ENCODE measurements at regions not wholly inside any gene's neighbourhood (a gene's known extent, or its start where the extent isn't known, plus 50 kb on each side); places are given as distances from the start of the nearest gene placed in this dataset.
A peak's percentile ranks its signal among the peaks of the same experiment; 100 is the strongest.

GRCh38 chr3:59339818-59340217 lies 290.0 kb upstream of the CFAP20DC start:
- intact Hi-C loops (cut with DNase I): no loop called here
- H3K36me3 ChIP-seq: no peaks in the 10 kb centered on the region
- no peaks in the 10 kb centered on the region for H3K27me3 ChIP-seq
- TF ChIP-seq CTCF (IDR thresholded peaks at IDR 0.05): no peak
- peaks cover 0 to 8% of the 10 kb centered on the region in 2 donors for H3K4me1 ChIP-seq
- no peak overlapping the region for H3K4me3 ChIP-seq
- DNase-seq (no peak), ATAC-seq (no peak)
- no peaks in the 10 kb centered on the region for H3K9me3 ChIP-seq
- no peak overlapping the region for H3K27ac ChIP-seq

DNA sequence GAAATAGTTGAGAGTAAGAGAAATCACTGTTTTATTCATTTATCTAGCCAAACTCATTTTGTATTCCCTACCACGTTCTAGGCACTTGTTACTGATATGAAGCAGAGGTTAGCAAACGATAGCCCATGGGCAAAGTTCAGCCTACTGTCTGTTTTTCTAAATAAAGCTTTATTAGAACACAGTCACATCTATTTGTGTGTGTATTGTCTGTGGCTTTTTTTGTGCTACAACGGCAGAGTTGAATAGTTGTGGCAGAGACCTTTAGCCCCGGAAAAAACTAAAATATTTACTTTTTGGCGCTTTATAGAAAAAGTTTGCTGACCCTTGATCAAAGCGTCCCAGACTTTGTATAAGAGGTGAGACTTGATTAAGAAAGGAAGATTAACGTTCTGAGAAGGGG lies 289.1 kb upstream of the CFAP20DC start:
- Histone ChIP-seq H3K4me3 (no peak overlapping the region), H3K27ac (no peak overlapping the region), H3K36me3 (no peaks in the 10 kb centered on the region), H3K27me3 (no peaks in the 10 kb centered on the region), H3K4me1 (peaks cover 0 to 8% of the 10 kb centered on the region in 2 donors), H3K9me3 (no peaks in the 10 kb centered on the region)
- intact Hi-C loops (cut with DNase I): no loop called here
- no peak for ATAC-seq
- DNase-seq: no peak
- TF ChIP-seq CTCF (IDR thresholded peaks at IDR 0.05): no peak

DNA sequence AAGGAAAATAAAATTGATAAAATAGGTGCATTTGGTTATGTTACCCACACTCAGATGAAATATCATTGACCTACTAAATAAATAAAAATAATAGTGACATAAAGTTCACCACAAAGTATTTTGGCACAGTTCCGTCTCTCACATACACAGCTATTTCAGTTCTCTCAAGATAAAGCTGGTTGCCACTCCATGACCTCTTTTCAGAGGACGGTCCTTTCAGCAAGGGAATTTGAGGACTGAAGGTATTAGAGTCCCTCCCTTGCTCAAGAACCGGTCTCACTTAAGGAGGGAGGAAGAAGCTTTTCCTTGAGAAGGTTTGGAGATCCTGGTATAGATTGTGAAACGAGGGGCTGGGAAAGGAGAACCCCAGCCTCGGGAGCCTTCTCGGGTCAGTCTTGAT lies 285.5 kb upstream of the CFAP20DC start:
- H3K4me3 ChIP-seq: no peak overlapping the region
- ATAC-seq (peak; percentile 69), DNase-seq (no peak)
- no peaks in the 10 kb centered on the region for H3K36me3 ChIP-seq
- H3K4me1 ChIP-seq: peaks cover 0 to 8% of the 10 kb centered on the region in 2 donors
- no peaks in the 10 kb centered on the region for H3K27me3 ChIP-seq
- no peaks in the 10 kb centered on the region for H3K9me3 ChIP-seq
- intact Hi-C loops (cut with DNase I): no loop called here
- H3K27ac ChIP-seq: no peak overlapping the region
- TF ChIP-seq CTCF (IDR thresholded peaks at IDR 0.05): no peak

GRCh38 chr3:59334585-59334984 lies 284.8 kb upstream of the CFAP20DC start:
- intact Hi-C loops (cut with DNase I): no loop called here
- H3K4me3 ChIP-seq: no peak overlapping the region
- H3K4me1 ChIP-seq: peaks cover 0 to 8% of the 10 kb centered on the region in 2 donors
- DNase-seq (peak in 2 of 4 donors; percentile 37 to 43), ATAC-seq (peak; percentile 41)
- H3K36me3 ChIP-seq: no peaks in the 10 kb centered on the region
- H3K27me3 ChIP-seq: no peaks in the 10 kb centered on the region
- no peaks in the 10 kb centered on the region for H3K9me3 ChIP-seq
- H3K27ac ChIP-seq: peak overlapping the region in 1 of 2 donors; percentile 25
- TF ChIP-seq CTCF (IDR thresholded peaks at IDR 0.05): no peak

DNA sequence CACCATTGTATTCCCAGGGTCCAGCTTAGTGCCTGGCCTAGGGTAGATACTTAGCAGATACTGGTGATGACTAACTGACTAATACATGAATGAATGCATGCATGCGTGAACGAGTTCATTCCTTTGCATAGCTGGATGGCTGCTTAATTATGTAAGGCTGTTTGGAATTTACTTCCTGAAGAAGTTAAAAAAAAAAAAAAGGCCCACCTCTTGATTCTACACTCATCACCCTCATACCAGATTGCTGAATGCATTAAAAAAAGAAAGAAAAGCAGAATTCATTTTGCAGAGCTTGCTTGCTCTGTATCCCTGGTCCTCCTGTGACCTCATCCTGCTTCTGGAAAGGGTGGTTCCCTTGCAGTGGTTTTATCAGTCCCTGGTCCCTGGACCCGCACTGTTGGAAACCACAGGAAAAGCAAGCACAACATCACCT lies 277.6 kb upstream of the CFAP20DC start:
- no peaks in the 10 kb centered on the region for H3K27me3 ChIP-seq
- ATAC-seq: no peak
- peaks cover 0 to 4% of the 10 kb centered on the region in 2 donors for H3K4me1 ChIP-seq
- H3K9me3 ChIP-seq: no peaks in the 10 kb centered on the region
- no peak overlapping the region for H3K27ac ChIP-seq
- no peak for DNase-seq
- no peak overlapping the region for H3K4me3 ChIP-seq
- intact Hi-C loops (cut with DNase I): no loop called here
- H3K36me3 ChIP-seq: no peaks in the 10 kb centered on the region
- no peak for TF ChIP-seq CTCF (IDR thresholded peaks at IDR 0.05)
